ENCODE measurements at regions not wholly inside any gene's neighbourhood (a gene's known extent, or its start where the extent isn't known, plus 50 kb on each side); places are given as distances from the start of the nearest gene placed in this dataset.
"Not testable (repeated sequence)": the region's sequence is repeated elsewhere in the genome, so short reads cannot be mapped to it uniquely, and the experiment has no call there.

DNA sequence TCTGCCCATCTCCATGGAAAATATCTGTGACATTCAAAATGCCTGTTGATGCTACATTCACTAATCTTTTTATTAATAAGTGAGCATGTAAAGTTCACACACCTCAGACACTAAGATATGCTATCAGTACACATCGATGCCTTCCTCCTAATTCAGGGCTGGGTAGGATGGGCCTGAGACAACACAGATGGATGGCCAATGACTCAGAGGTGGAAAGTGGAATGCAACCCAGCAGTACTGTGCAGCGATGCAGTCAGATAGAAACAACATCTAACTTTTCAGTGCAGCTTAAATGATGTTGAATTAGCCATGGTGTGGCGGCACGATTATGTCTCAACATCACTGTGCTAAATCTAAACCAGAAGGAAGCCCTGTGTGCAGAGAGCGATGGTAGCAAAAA, 161.6 kb upstream of the KCNJ15 start:
- no peak overlapping the region for H3K4me3 ChIP-seq (ENCODE audit: low read depth, low read length)
- no peak for DNase-seq (ENCODE audit: low read depth)
- no peak for TF ChIP-seq MYC (IDR thresholded peaks at IDR 0.05; ENCODE audit: low read depth, low read length)
- TF ChIP-seq, protein P1, sequence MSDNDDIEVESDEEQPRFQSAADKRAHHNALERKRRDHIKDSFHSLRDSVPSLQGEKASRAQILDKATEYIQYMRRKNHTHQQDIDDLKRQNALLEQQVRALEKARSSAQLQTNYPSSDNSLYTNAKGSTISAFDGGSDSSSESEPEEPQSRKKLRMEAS (IDR thresholded peaks at IDR 0.05; ENCODE audit: low read depth, low read length): no peak
- TF ChIP-seq POLR2A (IDR thresholded peaks at IDR 0.05; ENCODE audit: extremely low read depth, insufficient read length): no peak
- TF ChIP-seq, protein P2, sequence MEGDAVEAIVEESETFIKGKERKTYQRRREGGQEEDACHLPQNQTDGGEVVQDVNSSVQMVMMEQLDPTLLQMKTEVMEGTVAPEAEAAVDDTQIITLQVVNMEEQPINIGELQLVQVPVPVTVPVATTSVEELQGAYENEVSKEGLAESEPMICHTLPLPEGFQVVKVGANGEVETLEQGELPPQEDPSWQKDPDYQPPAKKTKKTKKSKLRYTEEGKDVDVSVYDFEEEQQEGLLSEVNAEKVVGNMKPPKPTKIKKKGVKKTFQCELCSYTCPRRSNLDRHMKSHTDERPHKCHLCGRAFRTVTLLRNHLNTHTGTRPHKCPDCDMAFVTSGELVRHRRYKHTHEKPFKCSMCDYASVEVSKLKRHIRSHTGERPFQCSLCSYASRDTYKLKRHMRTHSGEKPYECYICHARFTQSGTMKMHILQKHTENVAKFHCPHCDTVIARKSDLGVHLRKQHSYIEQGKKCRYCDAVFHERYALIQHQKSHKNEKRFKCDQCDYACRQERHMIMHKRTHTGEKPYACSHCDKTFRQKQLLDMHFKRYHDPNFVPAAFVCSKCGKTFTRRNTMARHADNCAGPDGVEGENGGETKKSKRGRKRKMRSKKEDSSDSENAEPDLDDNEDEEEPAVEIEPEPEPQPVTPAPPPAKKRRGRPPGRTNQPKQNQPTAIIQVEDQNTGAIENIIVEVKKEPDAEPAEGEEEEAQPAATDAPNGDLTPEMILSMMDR (IDR thresholded peaks at IDR 0.05; ENCODE audit: low read depth, low read length): no peak

DNA sequence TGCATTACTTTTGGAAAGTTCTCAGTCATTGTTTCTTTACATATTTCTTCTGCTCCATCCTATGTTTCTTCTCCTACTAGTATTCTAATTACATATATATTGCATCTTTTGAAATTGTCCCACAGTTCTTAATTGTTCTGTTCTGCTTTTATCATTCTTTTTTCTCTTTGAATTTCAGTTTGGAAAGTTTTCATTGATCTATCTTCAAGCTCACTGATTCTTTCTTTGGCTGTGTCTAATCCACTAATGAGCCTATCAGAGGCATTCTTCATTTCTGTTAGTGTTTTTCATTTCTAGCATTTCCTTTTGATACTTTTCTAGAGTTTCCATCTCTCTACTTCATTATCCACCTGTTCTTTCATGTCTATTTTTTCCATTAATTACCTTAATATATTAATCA, 159.0 kb upstream of the KCNJ15 start:
- no peak for DNase-seq (ENCODE audit: low read depth)
- TF ChIP-seq, protein P2 (IDR thresholded peaks at IDR 0.05; ENCODE audit: low read depth, low read length): no peak
- TF ChIP-seq POLR2A (IDR thresholded peaks at IDR 0.05; ENCODE audit: extremely low read depth, insufficient read length): no peak
- H3K4me3 ChIP-seq (ENCODE audit: low read depth, low read length): no peak overlapping the region

DNA sequence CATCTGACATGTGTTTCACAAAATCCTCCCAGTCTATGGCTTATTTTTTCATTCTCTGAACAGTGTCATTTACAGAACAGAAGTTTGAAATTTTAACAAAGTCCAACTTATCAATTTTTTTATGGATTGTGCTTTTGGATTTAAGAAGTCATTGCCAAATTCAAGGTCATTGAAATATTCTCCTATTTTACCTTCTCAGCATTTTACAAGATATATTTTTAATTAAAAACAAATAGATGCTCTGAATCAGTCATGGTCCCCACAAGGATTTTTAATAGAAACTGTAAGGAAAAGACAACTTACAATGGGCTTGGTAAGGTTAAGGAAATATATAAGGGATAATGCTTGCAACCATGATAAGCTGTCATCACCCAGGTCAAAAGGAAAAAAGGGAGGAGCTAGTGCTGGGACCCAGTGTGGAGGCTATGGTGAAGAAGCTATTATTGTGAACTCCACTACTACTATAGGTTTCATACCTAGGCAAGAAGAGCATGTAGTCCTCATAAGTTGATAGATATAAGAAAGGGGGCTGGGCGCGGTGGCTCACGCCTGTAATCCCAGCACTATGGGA, 144.5 kb upstream of the KCNJ15 start:
- TF ChIP-seq, protein P2 (IDR thresholded peaks at IDR 0.05; ENCODE audit: low read depth, low read length): no peak
- no peak for TF ChIP-seq POLR2A (IDR thresholded peaks at IDR 0.05; ENCODE audit: extremely low read depth, insufficient read length)

DNA sequence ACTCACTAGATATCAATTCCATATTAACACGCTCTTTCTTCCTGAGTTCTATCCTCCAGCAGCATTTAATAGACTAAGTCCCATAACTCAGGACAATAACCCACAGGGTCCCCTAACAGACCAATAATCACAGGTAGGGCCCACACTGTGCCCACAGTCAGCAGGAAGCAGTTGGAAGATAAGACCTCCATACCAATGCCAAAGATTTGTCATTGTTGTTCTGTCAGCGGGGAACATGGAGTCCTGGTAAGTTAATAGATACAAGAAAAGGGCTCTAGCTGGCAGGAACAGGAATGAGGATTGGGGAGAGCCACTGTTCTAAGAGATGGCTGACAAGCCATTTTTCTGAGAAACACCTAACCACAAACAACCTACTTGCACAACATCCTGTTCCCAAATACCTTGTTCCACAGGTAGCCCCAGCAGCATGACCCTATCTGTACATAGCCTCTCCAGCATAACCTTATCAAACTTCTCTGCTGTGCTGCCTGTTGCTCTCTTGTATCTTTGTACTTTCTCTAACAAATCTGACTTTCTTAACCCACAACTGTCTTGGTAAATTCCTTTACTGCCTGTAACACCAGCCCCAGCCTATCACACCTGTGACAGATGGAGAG, 142.0 kb upstream of the KCNJ15 start:
- TF ChIP-seq, protein P1 (IDR thresholded peaks at IDR 0.05; ENCODE audit: low read depth, low read length): no peak
- TF ChIP-seq, protein P2 (IDR thresholded peaks at IDR 0.05; ENCODE audit: low read depth, low read length): no peak
- TF ChIP-seq MYC (IDR thresholded peaks at IDR 0.05; ENCODE audit: low read depth, low read length): no peak
- no peak for TF ChIP-seq POLR2A (IDR thresholded peaks at IDR 0.05; ENCODE audit: extremely low read depth, insufficient read length)

More for the DNA sequence above, 144.5 kb upstream of the KCNJ15 start:
- H3K4me3 ChIP-seq (ENCODE audit: low read depth, low read length): no peak overlapping the region
- no peak for DNase-seq (ENCODE audit: low read depth)

DNA sequence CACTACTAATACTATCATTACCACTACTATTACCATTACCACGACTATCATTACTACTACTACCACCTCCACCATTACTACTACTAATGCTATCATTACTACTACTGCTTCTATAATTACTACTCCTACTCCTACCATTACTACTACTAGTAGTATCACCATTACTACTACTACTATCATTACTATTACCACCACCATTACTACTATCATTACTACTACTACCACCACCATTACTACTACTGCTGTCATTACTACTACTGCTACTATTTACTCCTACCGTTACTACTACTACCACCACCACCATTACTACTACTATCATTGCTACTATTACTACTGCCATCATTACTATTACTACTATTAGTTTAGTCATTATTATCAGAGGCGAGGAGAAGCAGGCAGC, 140.9 kb upstream of the KCNJ15 start:
- H3K4me3 ChIP-seq (ENCODE audit: low read depth, low read length): no peak overlapping the region
- no peak for DNase-seq (ENCODE audit: low read depth)
- TF ChIP-seq MYC (IDR thresholded peaks at IDR 0.05; ENCODE audit: low read depth, low read length) (no peak), POLR2A (IDR thresholded peaks at IDR 0.05; ENCODE audit: extremely low read depth, insufficient read length) (no peak)
- TF ChIP-seq, protein P1 (IDR thresholded peaks at IDR 0.05; ENCODE audit: low read depth, low read length): no peak
- TF ChIP-seq, protein P2 (IDR thresholded peaks at IDR 0.05; ENCODE audit: low read depth, low read length): no peak

More for the DNA sequence above, 142.0 kb upstream of the KCNJ15 start:
- no peak for DNase-seq (ENCODE audit: low read depth)
- no peak overlapping the region for H3K4me3 ChIP-seq (ENCODE audit: low read depth, low read length)

DNA sequence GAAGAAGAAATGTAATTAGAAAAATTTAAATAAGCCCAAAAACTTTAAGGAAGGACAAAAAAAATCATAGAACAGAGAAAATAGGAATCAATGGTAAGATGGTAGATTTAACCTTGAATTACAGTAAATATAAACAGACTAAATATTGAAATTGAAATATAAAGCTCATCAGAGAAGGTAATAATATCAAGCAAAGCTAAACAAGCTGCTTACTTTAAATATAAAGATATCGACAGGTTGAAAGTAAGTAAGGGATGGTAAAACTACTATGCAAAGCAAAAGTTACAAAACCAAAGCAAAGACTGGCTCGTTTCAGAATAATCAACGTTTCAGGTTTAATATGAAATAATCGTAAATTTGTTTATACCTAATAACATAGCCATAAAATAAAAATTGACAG, 137.0 kb upstream of the KCNJ15 start:
- no peak for DNase-seq (ENCODE audit: low read depth)
- TF ChIP-seq MYC (IDR thresholded peaks at IDR 0.05; ENCODE audit: low read depth, low read length): no peak
- TF ChIP-seq, protein P1 (IDR thresholded peaks at IDR 0.05; ENCODE audit: low read depth, low read length): no peak
- TF ChIP-seq POLR2A (IDR thresholded peaks at IDR 0.05; ENCODE audit: extremely low read depth, insufficient read length): no peak
- TF ChIP-seq, protein P2 (IDR thresholded peaks at IDR 0.05; ENCODE audit: low read depth, low read length): no peak
- no peak overlapping the region for H3K4me3 ChIP-seq (ENCODE audit: low read depth, low read length)

DNA sequence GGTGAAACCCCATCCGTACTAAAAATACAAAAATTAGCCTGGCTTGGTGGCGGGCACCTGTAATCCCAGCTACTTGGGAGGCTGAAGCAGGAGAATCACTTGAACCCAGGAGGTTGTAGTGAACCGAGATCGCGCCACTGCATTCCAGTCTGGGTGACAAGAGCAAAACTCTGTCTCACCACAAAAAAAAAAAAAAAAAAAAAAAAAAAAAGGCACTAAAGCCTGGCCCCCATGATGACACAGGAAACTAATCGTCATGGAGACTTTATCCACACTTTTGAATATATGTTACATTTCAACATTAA, 136.2 kb upstream of the KCNJ15 start:
- H3K4me3 ChIP-seq (ENCODE audit: low read depth, low read length); DNase-seq (ENCODE audit: low read depth): not testable (repeated sequence)

Measured in NB4 (cell line).